ENCODE measurements at regions not wholly inside any gene's neighbourhood (a gene's known extent, or its start where the extent isn't known, plus 50 kb on each side); places are given as distances from the start of the nearest gene placed in this dataset.

DNA sequence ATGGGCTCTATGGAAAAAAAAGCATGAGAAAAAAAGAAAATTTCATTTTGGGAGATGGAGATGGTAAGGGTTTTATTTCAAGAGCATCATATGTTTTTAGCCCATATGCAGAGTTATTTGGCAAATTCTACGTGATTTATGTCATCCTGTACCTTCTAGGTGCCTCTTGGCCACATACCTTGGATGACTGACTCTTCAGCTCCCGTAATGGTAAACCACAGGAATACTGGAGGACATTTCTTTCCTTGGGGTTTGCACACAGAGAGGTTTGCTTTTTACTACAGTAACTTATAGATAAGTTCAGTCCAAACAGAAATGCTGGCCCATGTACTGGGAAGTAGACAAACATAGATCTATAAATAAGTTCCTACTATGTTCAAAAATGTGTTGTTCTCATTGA is 132.2 kb downstream of the SH3BGRL2 start:
- no peak for DNase-seq

DNA sequence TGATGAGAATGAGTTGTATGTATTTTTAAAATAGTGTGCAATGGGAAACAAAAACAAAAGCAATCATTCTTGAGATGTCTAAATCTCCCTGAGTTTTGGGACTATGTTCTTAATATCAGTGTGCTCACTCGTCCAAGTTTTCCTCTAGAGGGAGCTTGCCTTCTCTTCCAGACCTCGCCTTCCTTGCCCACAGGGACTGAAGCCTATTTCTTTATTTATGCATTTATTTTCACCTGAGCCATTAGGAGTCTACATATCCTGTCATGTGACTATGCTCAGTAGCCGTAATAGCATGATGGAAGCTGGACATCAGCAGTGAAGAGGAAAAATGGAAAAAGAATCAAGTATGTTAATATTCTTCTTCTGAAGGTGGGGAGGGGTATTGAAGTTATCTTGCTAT is 131.2 kb downstream of the SH3BGRL2 start:
- DNase-seq = no peak

DNA sequence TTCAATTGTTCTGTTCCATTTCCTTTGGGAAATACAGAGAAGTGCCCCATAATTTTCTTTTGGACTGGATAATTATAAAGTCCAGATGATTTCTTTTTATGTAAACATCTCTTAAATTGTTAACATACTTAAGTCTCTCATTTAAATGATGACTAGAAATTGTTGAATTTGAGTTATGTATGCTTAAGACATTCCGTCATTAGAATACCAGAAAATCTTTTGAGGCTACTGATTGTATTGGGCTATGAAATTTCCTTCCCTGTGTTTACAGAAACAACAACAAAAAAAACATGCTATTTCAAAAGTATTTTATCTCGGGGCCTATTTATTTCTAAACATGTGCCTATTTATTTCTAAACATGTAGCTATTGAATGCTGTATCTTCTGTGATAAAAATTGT is 125.4 kb downstream of the SH3BGRL2 start:
- no peak for DNase-seq

DNA sequence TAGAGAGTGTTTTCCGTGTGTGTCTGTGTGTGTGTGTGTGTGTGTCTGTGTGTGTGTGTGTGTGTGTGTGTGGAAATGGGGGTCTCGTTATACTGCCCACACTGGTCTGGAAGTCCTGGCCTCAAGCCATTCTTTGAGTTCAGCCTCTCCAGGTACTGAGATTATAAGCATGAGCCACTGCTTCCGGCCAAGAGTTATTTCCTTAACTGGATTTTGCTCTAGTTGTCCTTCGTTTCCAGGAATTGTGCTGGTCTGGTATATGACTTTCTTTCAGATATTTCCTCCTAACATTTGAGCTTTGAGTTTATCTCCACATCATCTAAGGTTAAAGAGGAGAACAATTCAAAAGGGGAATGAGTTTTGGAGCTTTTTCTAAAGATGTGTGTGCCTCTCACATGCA is 124.8 kb downstream of the SH3BGRL2 start:
- DNase-seq = no peak
